ENCODE measurements at regions not wholly inside any gene's neighbourhood (a gene's known extent, or its start where the extent isn't known, plus 50 kb on each side); places are given as distances from the start of the nearest gene placed in this dataset.

DNA sequence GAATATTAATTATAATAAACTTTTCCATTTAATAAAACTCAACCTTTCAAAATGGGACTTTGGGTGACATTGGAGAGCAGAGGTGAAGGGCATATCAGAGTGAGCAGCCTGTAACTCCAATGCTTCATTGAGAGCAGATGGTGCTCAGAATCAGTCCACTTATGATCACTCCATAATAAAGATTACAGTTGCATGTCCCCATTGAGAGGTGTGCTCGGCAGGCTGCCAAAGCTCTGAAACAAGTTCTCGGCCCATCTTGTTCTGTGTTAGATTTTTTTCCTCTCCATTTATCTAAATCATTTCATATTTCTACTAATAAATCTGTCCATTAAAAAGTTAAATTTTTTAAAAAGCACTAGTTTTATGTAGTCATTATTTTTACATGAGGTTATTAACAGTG lies 1786.4 kb upstream of the WWC1 start:
- TF ChIP-seq, protein P1, sequence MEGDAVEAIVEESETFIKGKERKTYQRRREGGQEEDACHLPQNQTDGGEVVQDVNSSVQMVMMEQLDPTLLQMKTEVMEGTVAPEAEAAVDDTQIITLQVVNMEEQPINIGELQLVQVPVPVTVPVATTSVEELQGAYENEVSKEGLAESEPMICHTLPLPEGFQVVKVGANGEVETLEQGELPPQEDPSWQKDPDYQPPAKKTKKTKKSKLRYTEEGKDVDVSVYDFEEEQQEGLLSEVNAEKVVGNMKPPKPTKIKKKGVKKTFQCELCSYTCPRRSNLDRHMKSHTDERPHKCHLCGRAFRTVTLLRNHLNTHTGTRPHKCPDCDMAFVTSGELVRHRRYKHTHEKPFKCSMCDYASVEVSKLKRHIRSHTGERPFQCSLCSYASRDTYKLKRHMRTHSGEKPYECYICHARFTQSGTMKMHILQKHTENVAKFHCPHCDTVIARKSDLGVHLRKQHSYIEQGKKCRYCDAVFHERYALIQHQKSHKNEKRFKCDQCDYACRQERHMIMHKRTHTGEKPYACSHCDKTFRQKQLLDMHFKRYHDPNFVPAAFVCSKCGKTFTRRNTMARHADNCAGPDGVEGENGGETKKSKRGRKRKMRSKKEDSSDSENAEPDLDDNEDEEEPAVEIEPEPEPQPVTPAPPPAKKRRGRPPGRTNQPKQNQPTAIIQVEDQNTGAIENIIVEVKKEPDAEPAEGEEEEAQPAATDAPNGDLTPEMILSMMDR (IDR thresholded peaks at IDR 0.05; ENCODE audit: insufficient read depth, low read length, poor library complexity, severe bottlenecking), result no peak
- no peak for TF ChIP-seq EZH2phosphoT487 (conservative IDR thresholded peaks at IDR 0.05; ENCODE audit: low read length)

Data from SU-DHL-6 (cell line).